ENCODE measurements at regions not wholly inside any gene's neighbourhood (a gene's known extent, or its start where the extent isn't known, plus 50 kb on each side); places are given as distances from the start of the nearest gene placed in this dataset.

- Histone ChIP-seq H4K20me1 (ENCODE audit: control insufficient read depth, insufficient read depth, low read length, poor library complexity, severe bottlenecking) (no peaks in the 10 kb centered on the region), H3K36me3 (replicated peaks in 1 of 2; ENCODE audit: control extremely low read depth in 1 of 2, control insufficient read depth in 1 of 2, extremely low read depth in 1 of 2, insufficient read depth in 2 of 2, low read length in 1 of 2) (no peaks in the 10 kb centered on the region), H3K27ac (ENCODE audit: low read length in 2 of 2) (no peak overlapping the region), H2AFZ (ENCODE audit: insufficient read depth, low read depth, low read length, poor library complexity, severe bottlenecking) (no peak overlapping the region), H3K9me3 (ENCODE audit: control extremely low read depth in 1 of 3, control insufficient read depth in 2 of 3, insufficient read depth in 1 of 3, low read length in 2 of 3) (peaks cover 1 to 11% (median 11%) of the 10 kb centered on the region in 3 donors), H3K27me3 (replicated peaks in 1 of 4; ENCODE audit: control extremely low read depth in 1 of 4, control insufficient read depth in 3 of 4, insufficient read depth in 4 of 4, low read length in 3 of 4) (no peaks in the 10 kb centered on the region), H3K4me2 (replicated peaks; ENCODE audit: low read depth, low read length, poor library complexity, severe bottlenecking) (no peak overlapping the region), H3K9ac (ENCODE audit: low read length) (no peak overlapping the region), H3K4me1 (ENCODE audit: control insufficient read depth in 2 of 2, insufficient read depth in 2 of 2, low read length in 2 of 2) (no peaks in the 10 kb centered on the region), H3K79me2 (ENCODE audit: control insufficient read depth, insufficient read depth, low read length) (no peaks in the 10 kb centered on the region), H3K4me3 (ENCODE audit: control extremely low read depth in 1 of 5, extremely low read depth in 1 of 5, insufficient read depth in 1 of 5, low read depth in 2 of 5, low read length in 4 of 5) (no peak overlapping the region)
- Mint-ChIP-seq H3K27me3 (no peaks in the 10 kb centered on the region), H3K9me3 (ENCODE audit: insufficient read depth) (peaks cover 11% of the 10 kb centered on the region), H3K27ac (no peak overlapping the region), H3K4me1 (no peaks in the 10 kb centered on the region), H3K4me3 (no peak overlapping the region)
- intact Hi-C loops (cut with micrococcal nuclease), result no loop called here
- WGBS (ENCODE audit: insufficient coverage), result no CpG with 5 or more reads among the region's 1 CpG
- DNase-seq, result no peak
- TF ChIP-seq, protein P1, sequence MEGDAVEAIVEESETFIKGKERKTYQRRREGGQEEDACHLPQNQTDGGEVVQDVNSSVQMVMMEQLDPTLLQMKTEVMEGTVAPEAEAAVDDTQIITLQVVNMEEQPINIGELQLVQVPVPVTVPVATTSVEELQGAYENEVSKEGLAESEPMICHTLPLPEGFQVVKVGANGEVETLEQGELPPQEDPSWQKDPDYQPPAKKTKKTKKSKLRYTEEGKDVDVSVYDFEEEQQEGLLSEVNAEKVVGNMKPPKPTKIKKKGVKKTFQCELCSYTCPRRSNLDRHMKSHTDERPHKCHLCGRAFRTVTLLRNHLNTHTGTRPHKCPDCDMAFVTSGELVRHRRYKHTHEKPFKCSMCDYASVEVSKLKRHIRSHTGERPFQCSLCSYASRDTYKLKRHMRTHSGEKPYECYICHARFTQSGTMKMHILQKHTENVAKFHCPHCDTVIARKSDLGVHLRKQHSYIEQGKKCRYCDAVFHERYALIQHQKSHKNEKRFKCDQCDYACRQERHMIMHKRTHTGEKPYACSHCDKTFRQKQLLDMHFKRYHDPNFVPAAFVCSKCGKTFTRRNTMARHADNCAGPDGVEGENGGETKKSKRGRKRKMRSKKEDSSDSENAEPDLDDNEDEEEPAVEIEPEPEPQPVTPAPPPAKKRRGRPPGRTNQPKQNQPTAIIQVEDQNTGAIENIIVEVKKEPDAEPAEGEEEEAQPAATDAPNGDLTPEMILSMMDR (IDR thresholded peaks at IDR 0.05), result no peak
- no peak for TF ChIP-seq EZH2 (IDR thresholded peaks at IDR 0.05; ENCODE audit: borderline replicate concordance, insufficient read depth, low read depth, low read length, poor library complexity, severe bottlenecking)
- CTCF ChIA-PET, result no interaction called here
- POLR2A ChIA-PET, result no interaction called here
- ATAC-seq (ENCODE audit: low read depth), result no peak
These were observed 615.6 kb downstream of the KCNH5 start for GRCh38 chr14:62429683-62430082.

- WGBS (ENCODE audit: insufficient coverage), result 50% methylated on average over 1 of the region's 2 CpGs
- Histone ChIP-seq H3K27ac (ENCODE audit: low read length in 2 of 2) (no peak overlapping the region), H3K79me2 (ENCODE audit: control insufficient read depth, insufficient read depth, low read length) (no peaks in the 10 kb centered on the region), H3K9me3 (ENCODE audit: control extremely low read depth in 1 of 3, control insufficient read depth in 2 of 3, insufficient read depth in 1 of 3, low read length in 2 of 3) (peaks cover 1 to 12% (median 11%) of the 10 kb centered on the region in 3 donors), H3K27me3 (replicated peaks in 1 of 4; ENCODE audit: control extremely low read depth in 1 of 4, control insufficient read depth in 3 of 4, insufficient read depth in 4 of 4, low read length in 3 of 4) (no peaks in the 10 kb centered on the region), H3K4me2 (replicated peaks; ENCODE audit: low read depth, low read length, poor library complexity, severe bottlenecking) (no peak overlapping the region), H3K4me3 (ENCODE audit: control extremely low read depth in 1 of 5, extremely low read depth in 1 of 5, insufficient read depth in 1 of 5, low read depth in 2 of 5, low read length in 4 of 5) (no peak overlapping the region), H3K4me1 (ENCODE audit: control insufficient read depth in 2 of 2, insufficient read depth in 2 of 2, low read length in 2 of 2) (no peaks in the 10 kb centered on the region), H3K36me3 (replicated peaks in 1 of 2; ENCODE audit: control extremely low read depth in 1 of 2, control insufficient read depth in 1 of 2, extremely low read depth in 1 of 2, insufficient read depth in 2 of 2, low read length in 1 of 2) (no peaks in the 10 kb centered on the region), H4K20me1 (ENCODE audit: control insufficient read depth, insufficient read depth, low read length, poor library complexity, severe bottlenecking) (no peaks in the 10 kb centered on the region), H3K9ac (ENCODE audit: low read length) (no peak overlapping the region), H2AFZ (ENCODE audit: insufficient read depth, low read depth, low read length, poor library complexity, severe bottlenecking) (no peak overlapping the region)
- ATAC-seq (ENCODE audit: low read depth) (no peak), DNase-seq (no peak)
- H3K27ac Mint-ChIP-seq, result no peak overlapping the region
- POLR2A ChIA-PET, result no interaction called here
- no peaks in the 10 kb centered on the region for H3K27me3 Mint-ChIP-seq
- TF ChIP-seq, protein P1 (IDR thresholded peaks at IDR 0.05), result no peak
- no peak for TF ChIP-seq EZH2 (IDR thresholded peaks at IDR 0.05; ENCODE audit: borderline replicate concordance, insufficient read depth, low read depth, low read length, poor library complexity, severe bottlenecking)
- H3K4me1 Mint-ChIP-seq, result no peaks in the 10 kb centered on the region
- H3K4me3 Mint-ChIP-seq, result no peak overlapping the region
- intact Hi-C loops (cut with micrococcal nuclease), result no loop called here
- peaks cover 13% of the 10 kb centered on the region for H3K9me3 Mint-ChIP-seq (ENCODE audit: insufficient read depth)
- CTCF ChIA-PET, result interaction anchor here (0.6 kb wide), 1 partner anchor 846 kb away, joined by 3 read pairs; no protein-coding TSS in a partner anchor
These were observed 613.8 kb downstream of the KCNH5 start for GRCh38 chr14:62431496-62431895.
